Thyroid gland (tissue), 4 donors: ENCODE measurements at regions not wholly inside any gene's neighbourhood (a gene's known extent, or its start where the extent isn't known, plus 50 kb on each side); places are given as distances from the start of the nearest gene placed in this dataset.

Source experiments
- POLR2A ChIP-seq, 2 donors: fragments of 450-650 bp; IDR thresholded peaks; one replicate each; pipeline ENCODE4 v1.6.1; 2017; ENCODE audit warnings: antibody characterized with exemption in 2 of 2, mild to moderate bottlenecking in 2 of 2, moderate library complexity in 1 of 2
- TF ChIP-seq, protein P1 (sequence below), 6 experiments: fragments of 200-600 bp in 3 of 6; fragments of 450-650 bp in 3 of 6; sonication (generic) in 3 of 6; IDR thresholded peaks; one replicate each; pipeline ENCODE4 v1.5.1; 2016 to 2019; ENCODE audit warnings: antibody characterized with exemption in 6 of 6, mild to moderate bottlenecking in 2 of 6, inconsistent platforms in 1 of 6, moderate library complexity in 1 of 6

GRCh38 chr6:14310960-14311359, 193.4 kb downstream of the CD83 start:
- TF ChIP-seq, protein P1, sequence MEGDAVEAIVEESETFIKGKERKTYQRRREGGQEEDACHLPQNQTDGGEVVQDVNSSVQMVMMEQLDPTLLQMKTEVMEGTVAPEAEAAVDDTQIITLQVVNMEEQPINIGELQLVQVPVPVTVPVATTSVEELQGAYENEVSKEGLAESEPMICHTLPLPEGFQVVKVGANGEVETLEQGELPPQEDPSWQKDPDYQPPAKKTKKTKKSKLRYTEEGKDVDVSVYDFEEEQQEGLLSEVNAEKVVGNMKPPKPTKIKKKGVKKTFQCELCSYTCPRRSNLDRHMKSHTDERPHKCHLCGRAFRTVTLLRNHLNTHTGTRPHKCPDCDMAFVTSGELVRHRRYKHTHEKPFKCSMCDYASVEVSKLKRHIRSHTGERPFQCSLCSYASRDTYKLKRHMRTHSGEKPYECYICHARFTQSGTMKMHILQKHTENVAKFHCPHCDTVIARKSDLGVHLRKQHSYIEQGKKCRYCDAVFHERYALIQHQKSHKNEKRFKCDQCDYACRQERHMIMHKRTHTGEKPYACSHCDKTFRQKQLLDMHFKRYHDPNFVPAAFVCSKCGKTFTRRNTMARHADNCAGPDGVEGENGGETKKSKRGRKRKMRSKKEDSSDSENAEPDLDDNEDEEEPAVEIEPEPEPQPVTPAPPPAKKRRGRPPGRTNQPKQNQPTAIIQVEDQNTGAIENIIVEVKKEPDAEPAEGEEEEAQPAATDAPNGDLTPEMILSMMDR (IDR thresholded peaks at IDR 0.05), result no peak
- no peak for TF ChIP-seq POLR2A (IDR thresholded peaks at IDR 0.05)
